Vagina (tissue), 2 donors: ENCODE measurements at regions not wholly inside any gene's neighbourhood (a gene's known extent, or its start where the extent isn't known, plus 50 kb on each side); places are given as distances from the start of the nearest gene placed in this dataset.

Experiments
- DNase-seq, 2 donors: peaks; one replicate each; pipeline ENCODE4 v3.0.0-alpha.2; 2017; ENCODE audit errors: extremely low spot score in 2 of 2
- H3K27ac ChIP-seq: fragments of 200-600 bp; sonication (generic); one replicate; pipeline ENCODE4 v1.5.1; 2019
- H3K27me3 ChIP-seq: fragments of 200-600 bp; sonication (generic); one replicate; pipeline ENCODE4 v1.5.1; 2019
- H3K36me3 ChIP-seq, 2 donors: fragments of 200-600 bp; sonication (generic); one replicate each; pipeline ENCODE4 v1.5.1; 2017 to 2019
- H3K4me1 ChIP-seq: fragments of 200-600 bp; sonication (generic); one replicate; pipeline ENCODE4 v1.5.1; 2019
- H3K4me3 ChIP-seq, 2 donors: fragments of 200-600 bp; sonication (generic); 1 replicate in 1 of 2; 2 replicates in 1 of 2; pipeline ENCODE4 v1.5.1; 2016 to 2019
- H3K9me3 ChIP-seq: fragments of 200-600 bp; sonication (generic); one replicate; pipeline ENCODE4 v1.5.1; 2019
- POLR2A ChIP-seq, 2 donors: fragments of 450-650 bp; IDR thresholded peaks; one replicate each; pipeline ENCODE4 v1.6.1; 2017; ENCODE audit warnings: antibody characterized with exemption in 2 of 2, mild to moderate bottlenecking in 2 of 2, moderate library complexity in 2 of 2
- POLR2AphosphoS5 ChIP-seq, 2 donors: sonication (generic); formaldehyde crosslinking; IDR thresholded peaks; one replicate each; pipeline ENCODE4 v1.9.0; 2017; ENCODE audit warnings: antibody characterized with exemption in 2 of 2, mild to moderate bottlenecking in 2 of 2, low read depth in 1 of 2; ENCODE audit not compliant: insufficient read depth in 1 of 2
- intact Hi-C: fragments of 100-400 bp; cut with DNase I; formaldehyde crosslinking; loops from one replicate; pipeline ENCODE4 v1.15.1; 2023
- TF ChIP-seq, protein P1 (sequence below), 3 experiments: fragments of 450-650 bp in 2 of 3; fragments of 200-600 bp in 1 of 3; sonication (generic) in 1 of 3; IDR thresholded peaks; one replicate each; pipeline ENCODE4 v1.5.1; 2017 to 2019; ENCODE audit warnings: antibody characterized with exemption in 3 of 3, mild to moderate bottlenecking in 2 of 3, moderate library complexity in 2 of 3

DNA sequence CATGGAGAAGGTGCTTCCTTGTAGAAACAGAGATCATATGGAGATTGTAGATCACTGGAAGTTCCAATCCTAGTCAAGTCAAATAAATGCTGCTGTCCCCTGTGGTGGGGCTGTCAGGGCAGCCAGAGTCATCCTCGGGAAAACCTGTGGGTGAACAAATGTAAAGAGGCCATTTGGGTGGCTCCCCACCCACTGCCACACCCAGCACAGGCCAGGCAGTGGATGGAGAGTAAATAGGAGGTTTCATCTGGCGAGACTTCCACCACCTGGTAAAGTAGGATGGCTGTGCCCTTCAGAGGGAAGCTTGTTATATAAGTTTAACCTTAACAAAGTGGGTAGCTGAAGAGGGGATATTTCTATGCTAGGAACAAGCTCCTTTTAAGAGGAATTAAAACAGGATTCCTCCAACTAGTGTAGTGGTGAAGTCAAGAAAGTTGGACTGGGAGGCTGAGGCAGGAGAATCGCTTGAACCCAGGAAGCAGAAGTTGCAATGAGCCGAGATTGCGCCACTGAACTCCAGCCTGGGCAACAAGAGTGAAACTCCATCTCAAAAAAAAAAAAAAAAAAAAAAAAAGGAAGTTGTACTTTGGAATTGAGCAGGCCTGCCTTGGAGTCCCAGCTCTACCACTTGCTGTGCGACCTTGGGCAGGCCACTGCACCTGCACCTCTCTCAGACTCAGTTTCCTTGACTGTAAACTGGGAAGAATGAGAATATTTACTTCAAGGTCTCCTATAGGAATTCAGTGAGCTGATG, 273.7 kb downstream of the PTTG2 start:
- Histone ChIP-seq H3K27ac (no peak overlapping the region), H3K4me3 (no peak overlapping the region), H3K4me1 (peaks cover 37% of the 10 kb centered on the region), H3K9me3 (no peaks in the 10 kb centered on the region), H3K36me3 (no peaks in the 10 kb centered on the region), H3K27me3 (no peaks in the 10 kb centered on the region)
- intact Hi-C loops, result no loop called here
- no peak for DNase-seq
- TF ChIP-seq, protein P1, sequence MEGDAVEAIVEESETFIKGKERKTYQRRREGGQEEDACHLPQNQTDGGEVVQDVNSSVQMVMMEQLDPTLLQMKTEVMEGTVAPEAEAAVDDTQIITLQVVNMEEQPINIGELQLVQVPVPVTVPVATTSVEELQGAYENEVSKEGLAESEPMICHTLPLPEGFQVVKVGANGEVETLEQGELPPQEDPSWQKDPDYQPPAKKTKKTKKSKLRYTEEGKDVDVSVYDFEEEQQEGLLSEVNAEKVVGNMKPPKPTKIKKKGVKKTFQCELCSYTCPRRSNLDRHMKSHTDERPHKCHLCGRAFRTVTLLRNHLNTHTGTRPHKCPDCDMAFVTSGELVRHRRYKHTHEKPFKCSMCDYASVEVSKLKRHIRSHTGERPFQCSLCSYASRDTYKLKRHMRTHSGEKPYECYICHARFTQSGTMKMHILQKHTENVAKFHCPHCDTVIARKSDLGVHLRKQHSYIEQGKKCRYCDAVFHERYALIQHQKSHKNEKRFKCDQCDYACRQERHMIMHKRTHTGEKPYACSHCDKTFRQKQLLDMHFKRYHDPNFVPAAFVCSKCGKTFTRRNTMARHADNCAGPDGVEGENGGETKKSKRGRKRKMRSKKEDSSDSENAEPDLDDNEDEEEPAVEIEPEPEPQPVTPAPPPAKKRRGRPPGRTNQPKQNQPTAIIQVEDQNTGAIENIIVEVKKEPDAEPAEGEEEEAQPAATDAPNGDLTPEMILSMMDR (IDR thresholded peaks at IDR 0.05), result no peak
- TF ChIP-seq POLR2AphosphoS5 (IDR thresholded peaks at IDR 0.05; ENCODE audit: insufficient read depth in 1 of 2, low read depth in 1 of 2), result no peak

DNA sequence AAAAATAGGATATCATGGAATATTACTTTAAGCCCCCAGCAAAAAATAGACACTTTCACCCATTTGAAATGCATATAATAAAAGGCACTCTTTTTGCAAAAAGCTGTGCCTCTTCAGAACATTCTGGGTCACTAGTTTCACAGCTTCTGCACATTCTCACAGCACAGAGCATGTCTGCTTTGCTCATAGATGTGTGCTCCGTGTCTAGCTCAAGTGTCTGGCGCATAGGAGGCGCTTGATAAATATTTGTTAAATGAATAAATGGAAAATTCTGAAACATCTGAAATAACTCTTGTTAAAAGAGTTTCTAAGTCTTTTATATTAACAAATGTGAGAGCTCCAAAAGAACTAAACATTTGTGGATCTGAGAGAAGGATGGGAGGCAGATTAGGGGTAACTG, 275.2 kb downstream of the PTTG2 start:
- H3K36me3 ChIP-seq, result no peaks in the 10 kb centered on the region
- TF ChIP-seq, protein P1 (IDR thresholded peaks at IDR 0.05), result no peak
- no peak for TF ChIP-seq POLR2AphosphoS5 (IDR thresholded peaks at IDR 0.05; ENCODE audit: insufficient read depth in 1 of 2, low read depth in 1 of 2)
- TF ChIP-seq POLR2A (IDR thresholded peaks at IDR 0.05), result no peak
- H3K9me3 ChIP-seq, result no peaks in the 10 kb centered on the region
- DNase-seq, result no peak
- peak overlapping the region; percentile 37 for H3K27ac ChIP-seq
- peaks cover 28% of the 10 kb centered on the region for H3K4me1 ChIP-seq
- intact Hi-C loops, result no loop called here
- no peak overlapping the region for H3K4me3 ChIP-seq
- H3K27me3 ChIP-seq, result no peaks in the 10 kb centered on the region

DNA sequence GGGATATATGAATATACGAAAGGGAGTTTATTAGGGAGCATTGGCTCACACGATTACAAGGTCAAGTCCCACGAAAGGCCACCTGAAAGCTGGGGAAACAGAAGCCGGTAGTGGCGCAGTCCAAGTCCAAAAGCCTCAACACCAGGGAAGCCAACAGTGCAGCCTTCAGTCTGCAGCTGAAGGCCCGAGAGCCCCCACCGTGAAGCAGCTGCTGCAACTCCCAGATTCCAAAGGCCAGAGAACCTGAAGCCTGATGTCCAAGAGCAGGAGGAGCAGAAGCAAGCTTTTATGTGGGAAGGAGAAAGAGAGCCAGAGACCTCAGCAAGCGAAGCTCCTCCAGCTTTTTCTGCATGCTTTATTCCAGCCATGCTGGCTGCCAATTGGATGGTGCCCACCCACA, 275.8 kb downstream of the PTTG2 start:
- intact Hi-C loops, result no loop called here

DNA sequence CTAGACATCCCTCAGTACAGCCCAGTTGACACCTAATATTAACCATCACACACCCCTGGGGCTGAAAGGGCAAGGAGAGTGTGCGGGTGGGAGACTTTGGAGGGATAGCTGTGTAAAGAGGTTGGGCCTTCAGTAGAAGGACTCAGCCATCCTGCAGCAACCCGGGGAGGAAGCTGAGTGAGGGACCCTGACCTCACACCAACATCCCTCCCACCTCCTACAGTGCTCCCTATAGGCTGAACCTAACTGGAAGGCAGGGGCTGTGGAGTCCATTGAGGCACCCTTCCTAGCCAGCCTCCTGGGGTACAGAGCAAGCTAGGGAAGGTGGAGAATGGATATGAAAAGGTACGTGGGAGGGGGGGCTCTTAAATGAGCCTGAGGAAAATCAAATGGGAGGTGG, 276.3 kb downstream of the PTTG2 start:
- Histone ChIP-seq H3K27me3 (no peaks in the 10 kb centered on the region), H3K27ac (peak overlapping the region; percentile 36), H3K36me3 (no peaks in the 10 kb centered on the region), H3K4me3 (no peak overlapping the region), H3K9me3 (no peaks in the 10 kb centered on the region), H3K4me1 (peaks cover 17% of the 10 kb centered on the region)
- intact Hi-C loops, result no loop called here
- TF ChIP-seq POLR2AphosphoS5 (IDR thresholded peaks at IDR 0.05; ENCODE audit: insufficient read depth in 1 of 2, low read depth in 1 of 2) (no peak), POLR2A (IDR thresholded peaks at IDR 0.05) (no peak)
- TF ChIP-seq, protein P1 (IDR thresholded peaks at IDR 0.05), result no peak
- no peak for DNase-seq

More for the DNA sequence above, 275.8 kb downstream of the PTTG2 start:
- peaks cover 22% of the 10 kb centered on the region for H3K4me1 ChIP-seq
- no peak for TF ChIP-seq POLR2AphosphoS5 (IDR thresholded peaks at IDR 0.05; ENCODE audit: insufficient read depth in 1 of 2, low read depth in 1 of 2)
- TF ChIP-seq POLR2A (IDR thresholded peaks at IDR 0.05), result no peak
- TF ChIP-seq, protein P1 (IDR thresholded peaks at IDR 0.05), result no peak
- no peak for DNase-seq
- peak overlapping the region; percentile 36 for H3K27ac ChIP-seq
- H3K4me3 ChIP-seq, result no peak overlapping the region
- H3K36me3 ChIP-seq, result no peaks in the 10 kb centered on the region
- H3K27me3 ChIP-seq, result no peaks in the 10 kb centered on the region
- H3K9me3 ChIP-seq, result no peaks in the 10 kb centered on the region

DNA sequence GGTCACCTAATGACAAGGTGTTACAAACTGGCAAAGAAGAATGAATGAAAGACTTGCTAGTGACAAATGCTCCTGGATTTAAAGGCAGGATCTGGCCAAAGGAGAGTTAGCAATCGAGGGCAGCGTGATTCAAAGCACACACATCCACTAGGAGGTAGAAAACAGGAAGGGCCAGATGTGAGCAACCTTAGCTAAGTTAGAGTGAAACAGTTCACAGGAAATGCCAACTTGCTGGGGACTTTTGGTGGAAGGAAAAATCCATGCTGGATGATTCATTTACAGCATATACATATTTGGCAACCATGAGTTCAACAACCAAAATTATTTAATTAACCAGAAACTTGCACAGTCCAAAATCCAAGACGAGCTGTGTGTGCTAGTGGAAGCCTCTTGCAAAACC, 276.9 kb downstream of the PTTG2 start:
- H3K4me3 ChIP-seq, result no peak overlapping the region
- no peaks in the 10 kb centered on the region for H3K27me3 ChIP-seq
- H3K9me3 ChIP-seq, result no peaks in the 10 kb centered on the region
- DNase-seq, result no peak
- H3K36me3 ChIP-seq, result no peaks in the 10 kb centered on the region
- H3K4me1 ChIP-seq, result peaks cover 13% of the 10 kb centered on the region
- peak in 1 of 2 donors; percentile 38 for TF ChIP-seq POLR2AphosphoS5 (IDR thresholded peaks at IDR 0.05; ENCODE audit: insufficient read depth in 1 of 2, low read depth in 1 of 2)
- TF ChIP-seq POLR2A (IDR thresholded peaks at IDR 0.05), result no peak
- intact Hi-C loops, result no loop called here
- peak overlapping the region; percentile 36 for H3K27ac ChIP-seq
